HG02763 (cell line): ENCODE measurements at regions not wholly inside any gene's neighbourhood (a gene's known extent, or its start where the extent isn't known, plus 50 kb on each side); places are given as distances from the start of the nearest gene placed in this dataset.

Experiments
- ATAC-seq: cut with Tn5 transposase; IDR thresholded peaks from one replicate; pipeline ENCODE4 v1.9.1; 2021; ENCODE audit warnings: mild to moderate bottlenecking, moderate library complexity; ENCODE audit not compliant: unreplicated experiment

GRCh38 chr7:88442413-88442812 lies 135.7 kb upstream of the STEAP4 start:
- ATAC-seq, result no peak

- ATAC-seq, result no peak
Observed at GRCh38 chr7:88437132-88437531, 130.4 kb upstream of the STEAP4 start.

GRCh38 chr7:88432301-88432700 lies 125.6 kb upstream of the STEAP4 start:
- no peak for ATAC-seq

- no peak for ATAC-seq
Observed at GRCh38 chr7:88431882-88432281, 125.2 kb upstream of the STEAP4 start.

- ATAC-seq, result no peak
Observed at GRCh38 chr7:88429382-88429781, 122.7 kb upstream of the STEAP4 start.

- no peak for ATAC-seq
Observed at GRCh38 chr7:88402529-88402928, 95.8 kb upstream of the STEAP4 start.

- peak; percentile 44 for ATAC-seq
Observed at GRCh38 chr7:88401009-88401623, 94.4 kb upstream of the STEAP4 start.

GRCh38 chr7:88399696-88400240 lies 93.1 kb upstream of the STEAP4 start:
- ATAC-seq, result no peak

- no peak for ATAC-seq
Observed at GRCh38 chr7:88399036-88399435, 92.3 kb upstream of the STEAP4 start.

GRCh38 chr7:88398459-88398858 lies 91.8 kb upstream of the STEAP4 start:
- no peak for ATAC-seq

- peak; percentile 31 for ATAC-seq
Observed at GRCh38 chr7:88396948-88397322, 90.2 kb upstream of the STEAP4 start.

- ATAC-seq, result peak; percentile 71
Observed at GRCh38 chr7:88396295-88396947, 89.7 kb upstream of the STEAP4 start.

- no peak for ATAC-seq
Observed at GRCh38 chr7:88395715-88396114, 89.0 kb upstream of the STEAP4 start.

GRCh38 chr7:88391247-88391646 lies 84.6 kb upstream of the STEAP4 start:
- ATAC-seq, result no peak

GRCh38 chr7:88387368-88387767 lies 80.7 kb upstream of the STEAP4 start:
- no peak for ATAC-seq

GRCh38 chr7:88386665-88387156 lies 80.0 kb upstream of the STEAP4 start:
- ATAC-seq, result no peak

GRCh38 chr7:88377434-88377833 lies 70.7 kb upstream of the STEAP4 start:
- no peak for ATAC-seq

- ATAC-seq, result no peak
Observed at GRCh38 chr7:88368686-88369085, 62.0 kb upstream of the STEAP4 start.

GRCh38 chr7:88366845-88367244 lies 60.2 kb upstream of the STEAP4 start:
- no peak for ATAC-seq

GRCh38 chr7:88363869-88364268 lies 57.2 kb upstream of the STEAP4 start:
- no peak for ATAC-seq

GRCh38 chr7:88363249-88363648 lies 56.6 kb upstream of the STEAP4 start:
- ATAC-seq, result no peak

- no peak for ATAC-seq
Observed at GRCh38 chr7:88361357-88361756, 54.7 kb upstream of the STEAP4 start.
